HG03108 (cell line): ENCODE measurements at regions not wholly inside any gene's neighbourhood (a gene's known extent, or its start where the extent isn't known, plus 50 kb on each side); places are given as distances from the start of the nearest gene placed in this dataset.

Source experiments
- ATAC-seq: cut with Tn5 transposase; IDR thresholded peaks from one replicate; pipeline ENCODE4 v1.9.1; 2021; ENCODE audit warnings: moderate library complexity; ENCODE audit not compliant: unreplicated experiment

GRCh38 chr2:105596411-105596921 lies 148.2 kb upstream of the NCK2 start:
- ATAC-seq: no peak

GRCh38 chr2:105595536-105595935 lies 149.2 kb upstream of the NCK2 start:
- no peak for ATAC-seq

- ATAC-seq: no peak
These were observed 151.3 kb upstream of the NCK2 start for GRCh38 chr2:105593221-105593967.

- no peak for ATAC-seq
These were observed 152.4 kb upstream of the NCK2 start for GRCh38 chr2:105592288-105592687.

- ATAC-seq: no peak
These were observed 153.7 kb upstream of the NCK2 start for GRCh38 chr2:105590780-105591660.

GRCh38 chr2:105588581-105588980 lies 156.1 kb upstream of the NCK2 start:
- no peak for ATAC-seq

GRCh38 chr2:105587637-105588036 lies 157.1 kb upstream of the NCK2 start:
- no peak for ATAC-seq

GRCh38 chr2:105584435-105585010 lies 160.2 kb upstream of the NCK2 start:
- no peak for ATAC-seq

- no peak for ATAC-seq
These were observed 161.6 kb upstream of the NCK2 start for GRCh38 chr2:105582952-105583660.

GRCh38 chr2:105581555-105581944 lies 163.2 kb upstream of the NCK2 start:
- ATAC-seq: no peak

GRCh38 chr2:105580870-105581554 lies 163.7 kb upstream of the NCK2 start:
- ATAC-seq: no peak

GRCh38 chr2:105580216-105580615 lies 164.5 kb upstream of the NCK2 start:
- no peak for ATAC-seq

- no peak for ATAC-seq
These were observed 166.5 kb upstream of the NCK2 start for GRCh38 chr2:105578166-105578565.

- ATAC-seq: no peak
These were observed 166.9 kb upstream of the NCK2 start for GRCh38 chr2:105577762-105578161.

GRCh38 chr2:105576440-105577241 lies 168.1 kb upstream of the NCK2 start:
- ATAC-seq: no peak

GRCh38 chr2:105576050-105576439 lies 168.7 kb upstream of the NCK2 start:
- no peak for ATAC-seq

- ATAC-seq: no peak
These were observed 169.2 kb upstream of the NCK2 start for GRCh38 chr2:105575499-105576025.

- no peak for ATAC-seq
These were observed 169.8 kb upstream of the NCK2 start for GRCh38 chr2:105574796-105575344.
